ENCODE measurements at regions not wholly inside any gene's neighbourhood (a gene's known extent, or its start where the extent isn't known, plus 50 kb on each side); places are given as distances from the start of the nearest gene placed in this dataset.

DNA sequence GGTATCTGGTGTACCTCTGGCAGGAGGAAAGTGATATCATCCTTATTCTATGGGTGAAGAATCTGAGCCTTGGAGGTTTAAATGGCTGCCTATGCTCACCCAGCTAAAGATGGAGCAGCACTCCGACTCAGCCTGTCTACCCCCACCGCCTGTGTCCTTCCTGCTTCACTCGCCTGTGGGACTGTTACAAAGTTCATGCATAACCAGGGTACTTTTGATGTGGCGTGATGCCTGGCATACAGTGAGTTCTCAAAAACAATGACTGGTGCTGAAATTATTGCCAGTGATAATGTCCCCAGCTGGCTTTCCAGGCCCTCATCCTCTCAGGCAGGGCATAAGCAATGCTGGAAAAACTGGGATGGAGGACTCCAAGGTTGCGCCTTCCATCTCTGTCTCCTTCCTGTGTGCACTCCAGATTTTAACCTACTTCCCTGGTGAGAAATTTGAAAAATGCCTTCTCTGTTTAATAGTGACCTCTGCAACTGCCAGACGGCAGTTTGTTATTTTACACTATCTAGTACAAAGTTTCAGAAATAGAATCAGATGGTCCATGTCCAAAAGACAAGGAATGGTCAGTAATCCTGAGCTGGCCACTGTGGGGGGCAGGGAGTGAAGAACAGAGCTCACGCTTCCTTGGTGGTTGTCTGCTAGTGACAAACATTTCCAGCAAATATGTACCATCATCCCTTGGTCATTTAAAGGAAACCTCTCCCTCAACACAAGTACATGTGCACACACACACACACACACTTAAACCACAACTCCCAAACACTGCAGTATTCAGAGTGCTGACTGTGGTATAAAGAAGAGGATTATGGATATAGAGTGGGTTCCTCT is 86.5 kb upstream of the NMNAT3 start:
- no peak for DNase-seq (ENCODE audit: low spot score)
- TF ChIP-seq, protein P1, sequence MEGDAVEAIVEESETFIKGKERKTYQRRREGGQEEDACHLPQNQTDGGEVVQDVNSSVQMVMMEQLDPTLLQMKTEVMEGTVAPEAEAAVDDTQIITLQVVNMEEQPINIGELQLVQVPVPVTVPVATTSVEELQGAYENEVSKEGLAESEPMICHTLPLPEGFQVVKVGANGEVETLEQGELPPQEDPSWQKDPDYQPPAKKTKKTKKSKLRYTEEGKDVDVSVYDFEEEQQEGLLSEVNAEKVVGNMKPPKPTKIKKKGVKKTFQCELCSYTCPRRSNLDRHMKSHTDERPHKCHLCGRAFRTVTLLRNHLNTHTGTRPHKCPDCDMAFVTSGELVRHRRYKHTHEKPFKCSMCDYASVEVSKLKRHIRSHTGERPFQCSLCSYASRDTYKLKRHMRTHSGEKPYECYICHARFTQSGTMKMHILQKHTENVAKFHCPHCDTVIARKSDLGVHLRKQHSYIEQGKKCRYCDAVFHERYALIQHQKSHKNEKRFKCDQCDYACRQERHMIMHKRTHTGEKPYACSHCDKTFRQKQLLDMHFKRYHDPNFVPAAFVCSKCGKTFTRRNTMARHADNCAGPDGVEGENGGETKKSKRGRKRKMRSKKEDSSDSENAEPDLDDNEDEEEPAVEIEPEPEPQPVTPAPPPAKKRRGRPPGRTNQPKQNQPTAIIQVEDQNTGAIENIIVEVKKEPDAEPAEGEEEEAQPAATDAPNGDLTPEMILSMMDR (IDR thresholded peaks at IDR 0.05; ENCODE audit: extremely low read depth, missing control alignments): no peak

DNA sequence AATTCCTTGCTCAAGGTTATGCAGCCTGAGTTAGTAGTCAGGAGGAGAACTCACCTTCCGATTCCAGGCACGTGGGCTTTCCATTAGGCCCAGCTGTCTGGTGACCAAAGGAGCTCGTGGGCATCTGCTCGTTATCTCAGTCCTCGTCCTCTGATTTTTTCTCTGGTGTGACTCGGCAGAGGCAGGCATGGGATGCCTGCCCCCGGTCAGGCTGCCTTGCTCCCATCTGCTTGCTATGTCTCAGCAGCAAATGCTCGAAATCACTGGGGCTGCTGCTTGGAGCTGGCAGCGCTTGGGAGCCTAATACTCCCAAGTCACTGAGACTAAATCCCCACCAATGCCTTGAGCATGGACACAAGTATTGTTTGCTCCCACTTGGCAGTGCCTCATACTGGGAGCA is 84.5 kb upstream of the NMNAT3 start:
- no peak for DNase-seq (ENCODE audit: low spot score)
- TF ChIP-seq, protein P1 (IDR thresholded peaks at IDR 0.05; ENCODE audit: extremely low read depth, missing control alignments): no peak

DNA sequence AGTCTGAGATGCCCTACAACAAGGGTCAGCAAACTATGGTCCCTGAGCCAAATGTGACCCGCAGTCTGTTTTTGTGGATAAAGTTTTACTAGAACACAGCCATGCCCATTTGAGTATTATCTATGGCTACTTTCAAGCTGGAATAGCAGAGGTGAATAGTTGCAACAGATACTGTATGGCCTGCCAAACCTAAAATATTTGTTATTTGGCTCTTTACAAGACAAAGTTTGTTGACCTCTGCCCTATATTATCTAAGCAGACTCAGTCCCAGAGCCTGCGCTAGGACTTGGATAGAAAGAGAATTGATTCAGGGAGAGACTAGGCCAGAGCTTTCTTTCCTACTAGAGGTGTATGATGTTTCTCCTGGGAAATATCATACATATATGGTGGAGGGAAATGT is 81.7 kb upstream of the NMNAT3 start:
- TF ChIP-seq, protein P1 (IDR thresholded peaks at IDR 0.05; ENCODE audit: extremely low read depth, missing control alignments): no peak
- DNase-seq (ENCODE audit: low spot score): no peak

DNA sequence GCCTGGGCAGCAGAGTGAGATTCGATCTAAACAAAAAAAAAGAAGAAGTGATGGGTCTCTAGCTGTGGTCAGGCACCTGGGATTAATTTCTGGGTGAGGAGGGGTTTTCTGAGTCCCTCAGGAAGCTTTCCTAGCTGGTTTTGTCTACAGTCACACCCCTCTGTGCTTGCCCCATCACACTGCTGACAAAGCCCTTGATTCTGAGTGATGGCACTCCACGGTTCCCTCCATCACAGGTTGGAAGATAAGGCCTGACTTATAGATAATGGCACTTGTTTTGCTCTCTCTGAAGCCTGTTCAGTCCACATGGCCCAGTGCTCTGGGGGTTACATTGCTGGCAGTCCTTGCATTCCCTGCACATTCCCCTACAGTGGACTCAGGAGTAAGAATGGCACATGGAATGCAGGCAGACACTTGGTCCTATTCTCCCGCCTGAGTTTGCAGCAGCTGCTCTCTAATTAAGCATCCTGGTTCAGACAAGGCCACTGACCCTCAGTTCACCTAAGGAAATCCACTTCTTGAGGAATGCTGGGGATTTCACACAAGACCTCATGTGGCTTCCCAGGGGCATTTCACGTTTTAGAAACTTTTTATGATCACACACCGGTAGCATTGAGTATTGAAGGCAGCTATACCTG is 81.0 kb upstream of the NMNAT3 start:
- TF ChIP-seq, protein P1 (IDR thresholded peaks at IDR 0.05; ENCODE audit: extremely low read depth, missing control alignments): no peak
- no peak for DNase-seq (ENCODE audit: low spot score)

DNA sequence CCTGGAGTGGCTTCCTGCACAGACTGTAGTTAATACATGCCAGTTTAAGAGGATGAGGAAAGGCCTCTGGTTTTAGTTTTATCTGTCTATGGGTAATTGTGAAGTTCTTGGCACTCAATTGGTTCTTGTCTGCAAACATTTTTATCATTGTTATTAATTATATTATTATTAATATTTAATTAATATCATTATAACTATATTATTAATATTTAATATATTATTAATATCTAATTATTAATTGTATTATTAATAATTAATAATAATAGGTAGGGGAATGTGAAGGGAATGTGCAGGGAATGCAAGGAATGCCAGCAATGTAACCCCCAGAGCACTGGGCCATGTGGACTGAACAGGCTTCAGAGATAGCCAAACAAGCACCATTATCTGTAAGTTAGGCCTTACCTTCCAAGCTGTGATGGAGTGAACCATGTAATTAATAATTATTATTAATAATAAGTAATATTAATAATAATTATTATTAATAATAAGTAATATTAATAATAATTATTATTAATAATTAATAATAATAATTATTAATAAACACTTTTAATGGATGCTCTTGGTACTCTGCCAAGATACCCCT is 79.8 kb upstream of the NMNAT3 start:
- TF ChIP-seq, protein P1 (IDR thresholded peaks at IDR 0.05; ENCODE audit: extremely low read depth, missing control alignments): no peak
- no peak for DNase-seq (ENCODE audit: low spot score)

DNA sequence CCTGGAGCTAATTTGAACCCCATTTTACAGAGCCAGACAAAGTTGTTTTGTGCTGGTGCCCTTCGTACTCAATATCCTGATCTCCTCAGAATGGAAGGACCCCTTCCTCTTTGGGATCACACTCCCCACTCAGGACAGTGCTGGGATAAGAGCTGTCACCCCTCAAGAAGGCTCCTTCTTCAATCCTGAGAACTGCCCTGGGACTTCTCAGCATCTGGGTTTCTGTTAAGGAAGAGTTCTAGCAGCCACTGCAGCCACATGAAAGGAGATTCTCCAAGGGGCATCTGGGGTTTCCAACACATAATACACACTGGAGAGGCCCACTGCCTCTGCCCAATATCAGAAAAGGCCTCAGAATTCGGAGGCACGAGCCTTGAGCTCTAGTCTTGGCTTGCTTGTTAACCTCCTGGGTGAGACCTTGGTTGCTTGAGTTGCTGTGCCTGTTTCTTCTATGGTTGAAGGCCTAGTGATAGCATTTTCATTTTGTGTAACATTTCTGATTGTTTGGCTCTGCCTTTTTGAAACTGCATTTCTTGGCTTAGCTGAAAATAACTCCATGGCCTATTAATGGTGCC is 78.8 kb upstream of the NMNAT3 start:
- no peak for DNase-seq (ENCODE audit: low spot score)
- TF ChIP-seq, protein P1 (IDR thresholded peaks at IDR 0.05; ENCODE audit: extremely low read depth, missing control alignments): no peak

DNA sequence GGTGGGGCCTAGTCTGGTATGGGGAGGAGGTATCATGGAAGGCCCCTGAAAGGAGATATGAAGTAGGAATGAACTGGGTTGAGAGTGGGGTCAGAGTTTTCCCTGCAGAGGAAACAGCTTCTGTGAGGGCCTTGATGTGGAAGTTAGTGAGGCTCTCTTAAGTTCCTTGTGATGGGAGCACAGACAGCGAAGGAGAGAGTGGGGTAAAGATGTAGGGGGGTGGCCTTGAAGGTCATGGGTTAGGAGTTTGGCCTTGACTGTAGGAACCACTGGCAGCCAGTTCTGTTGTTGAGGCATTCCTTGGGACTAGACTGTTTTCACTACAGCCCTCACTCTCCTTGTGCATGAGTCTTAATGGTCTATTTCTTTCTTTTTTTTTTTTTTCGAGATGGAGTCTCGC is 77.8 kb upstream of the NMNAT3 start:
- TF ChIP-seq, protein P1 (IDR thresholded peaks at IDR 0.05; ENCODE audit: extremely low read depth, missing control alignments): no peak
- DNase-seq (ENCODE audit: low spot score): no peak

Data from GM20000 (cell line).